Dermis blood vessel endothelial cell (primary cell): ENCODE measurements at regions not wholly inside any gene's neighbourhood (a gene's known extent, or its start where the extent isn't known, plus 50 kb on each side); places are given as distances from the start of the nearest gene placed in this dataset.

ENCODE experiments used
- DNase-seq: peaks from one replicate; pipeline ENCODE4 v3.0.0; 2010

DNA sequence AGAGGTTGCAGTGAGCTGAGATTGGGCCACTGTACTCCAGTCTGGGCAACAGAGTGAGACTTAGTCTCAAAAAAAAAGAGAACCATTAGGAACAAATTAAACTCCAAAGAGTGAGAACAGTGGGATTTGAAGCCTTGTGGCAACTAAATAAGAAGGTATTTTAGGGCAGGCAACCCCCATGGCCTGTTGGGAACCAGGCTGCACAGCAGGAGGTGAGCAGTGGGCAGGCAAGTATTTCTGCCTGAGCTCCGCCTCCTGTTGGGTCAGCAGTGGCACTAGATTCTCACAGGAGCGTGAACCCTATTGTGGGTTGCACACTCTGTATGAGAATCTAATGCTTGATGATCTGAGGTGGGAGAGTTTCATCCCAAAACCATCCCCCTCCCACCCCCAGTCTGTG, 57.6 kb upstream of the MED9 start:
- DNase-seq: no peak

DNA sequence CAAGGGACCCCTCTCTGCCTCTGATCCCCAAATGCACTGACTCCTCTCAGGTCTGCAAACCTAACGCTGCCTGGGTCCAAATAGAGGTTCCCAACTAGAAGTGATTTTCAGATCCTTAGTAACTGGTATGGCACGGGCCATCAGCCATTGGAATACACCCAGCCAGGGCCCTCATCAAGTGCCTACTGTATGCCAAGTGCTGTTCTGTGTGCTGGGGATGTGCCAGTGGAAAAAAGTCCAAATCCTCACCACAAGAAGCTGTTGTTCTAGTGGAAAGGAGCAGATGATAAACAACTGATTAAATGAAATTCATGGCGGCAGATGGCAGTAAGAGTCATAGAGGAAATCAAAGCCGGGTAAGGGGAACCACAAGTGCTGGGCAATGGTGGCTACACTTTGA, 57.2 kb upstream of the MED9 start:
- DNase-seq: no peak

DNA sequence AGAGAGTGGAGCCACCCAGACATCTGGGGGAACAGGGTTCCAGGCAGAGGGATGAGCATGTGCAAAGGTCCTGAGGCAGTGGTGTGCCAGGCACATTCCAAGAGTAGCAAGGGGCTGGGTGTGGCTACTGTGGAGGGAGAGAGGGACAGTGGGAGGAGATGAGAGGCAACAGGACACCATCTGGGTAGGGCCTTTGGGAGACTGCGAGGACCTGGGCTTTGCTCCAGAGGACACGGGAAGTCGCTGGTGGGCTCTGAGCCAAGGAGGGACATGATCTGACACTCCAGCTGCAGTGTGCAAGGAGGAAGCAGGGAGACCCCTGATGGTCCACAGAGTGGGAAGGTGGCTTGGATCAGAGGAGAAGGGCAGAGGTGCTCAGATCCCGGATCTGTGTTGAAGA, 56.7 kb upstream of the MED9 start:
- DNase-seq: no peak

DNA sequence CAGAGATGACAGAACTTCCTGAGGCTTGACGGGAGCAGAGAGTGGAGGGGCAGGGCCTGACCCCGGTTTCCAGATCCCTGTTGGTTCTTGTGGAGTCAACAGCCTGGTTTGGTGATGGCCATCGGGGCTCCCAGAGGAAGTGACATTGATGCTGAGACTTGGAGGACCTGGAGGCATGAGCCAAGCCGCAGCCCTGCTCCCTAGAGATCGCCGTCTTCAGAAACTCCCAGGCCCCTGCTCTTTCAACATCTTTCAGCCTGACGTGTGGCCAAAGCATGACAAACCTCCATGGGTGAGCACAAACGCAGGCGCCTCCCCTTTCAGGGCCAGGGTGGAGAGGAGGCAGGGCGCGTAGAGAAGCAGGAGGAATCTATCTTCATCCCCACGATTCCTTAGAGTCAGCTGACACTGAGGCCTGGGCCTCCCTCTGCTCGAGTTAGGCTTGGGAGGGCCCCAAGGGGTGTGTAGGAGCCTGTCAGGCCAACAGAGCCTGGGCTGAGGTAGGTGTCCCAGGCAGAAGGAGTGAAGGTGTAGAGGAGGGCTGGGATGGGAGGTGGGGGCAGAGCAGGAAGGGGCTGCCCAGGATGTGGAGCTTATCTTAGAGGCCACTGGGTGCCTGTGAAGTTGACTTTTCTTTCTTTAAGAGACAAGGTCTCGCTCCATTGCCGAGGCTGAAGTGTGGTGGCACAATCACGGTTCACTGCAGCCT, 56.1 kb upstream of the MED9 start:
- DNase-seq: peak; percentile 30

DNA sequence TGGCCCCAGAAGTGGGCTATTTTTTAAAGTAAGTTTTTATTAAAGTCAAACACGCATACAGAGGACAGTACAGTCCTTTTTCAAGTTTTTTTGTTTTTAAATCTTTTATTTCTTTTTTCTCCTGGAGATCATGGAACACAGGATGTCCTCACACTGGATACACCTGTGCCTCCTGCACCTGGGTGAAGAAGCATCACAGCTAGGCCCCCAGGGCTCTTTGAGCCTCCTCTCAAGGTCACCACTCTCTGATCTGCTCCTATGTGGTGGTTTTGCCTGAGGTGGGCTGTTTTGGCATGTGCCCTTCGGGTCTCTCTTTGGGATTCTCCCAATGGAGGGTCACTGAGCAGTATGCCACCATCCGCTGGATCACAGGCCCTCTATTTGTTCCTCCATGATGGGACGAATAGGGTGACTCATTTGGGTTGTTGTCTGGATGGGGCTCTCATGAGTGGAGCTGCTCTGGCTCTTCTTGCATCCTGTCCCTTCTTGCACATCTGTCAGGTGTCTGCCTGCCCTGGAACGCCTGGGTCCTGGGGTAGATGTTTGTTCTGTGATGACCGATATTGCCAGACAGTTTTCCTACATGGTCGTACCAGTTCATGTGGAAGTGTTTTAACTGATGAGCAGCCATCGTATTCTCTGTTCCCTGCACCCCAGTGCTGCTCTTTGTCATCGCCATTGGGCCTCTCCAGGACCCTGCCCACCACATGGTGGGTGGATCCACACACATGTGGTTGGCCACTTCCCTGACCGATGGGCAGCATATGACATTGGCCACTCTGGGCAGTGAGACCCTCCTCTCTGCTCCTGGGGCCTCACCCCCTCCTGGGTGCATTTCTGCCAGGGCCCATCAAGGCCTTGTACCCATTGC, 55.2 kb upstream of the MED9 start:
- DNase-seq: no peak

DNA sequence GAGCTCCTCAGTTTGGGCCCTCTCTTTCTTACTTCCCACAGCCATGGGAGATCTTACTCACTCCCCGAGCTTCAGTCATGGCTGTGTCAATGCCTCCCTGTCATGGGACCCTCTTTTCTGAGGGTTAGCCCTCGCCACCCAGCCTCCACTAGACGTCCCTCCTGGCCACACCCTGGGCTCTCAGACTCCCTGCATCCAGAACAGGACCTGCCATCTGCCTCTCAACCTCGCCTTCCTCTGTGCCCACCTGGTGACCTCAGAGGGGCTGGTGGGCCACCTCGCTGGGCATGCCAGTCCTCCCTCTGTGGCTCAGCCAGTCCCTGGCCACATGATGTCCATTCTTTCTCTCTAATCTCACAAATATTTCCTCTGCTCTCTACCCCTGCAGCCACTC, 54.6 kb upstream of the MED9 start:
- no peak for DNase-seq

DNA sequence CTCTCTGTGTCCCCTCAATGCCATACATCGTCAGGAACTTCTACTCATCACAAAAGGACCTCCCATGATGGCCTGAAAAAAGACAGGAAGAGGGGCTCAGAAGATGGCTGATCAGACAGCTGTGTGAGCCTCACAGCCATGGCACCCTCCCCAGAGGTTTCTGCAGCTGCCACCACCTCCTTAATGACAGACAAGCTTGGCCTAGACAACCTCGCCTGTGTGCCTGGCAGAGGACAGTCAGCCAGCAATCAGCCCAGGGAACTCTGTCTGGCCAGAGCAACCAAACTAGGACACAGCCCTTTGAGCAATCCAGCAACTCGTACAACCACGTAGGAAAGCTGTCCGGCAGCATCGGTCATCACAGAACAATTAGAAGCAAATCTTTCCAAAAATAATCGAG, 54.2 kb upstream of the MED9 start:
- no peak for DNase-seq

DNA sequence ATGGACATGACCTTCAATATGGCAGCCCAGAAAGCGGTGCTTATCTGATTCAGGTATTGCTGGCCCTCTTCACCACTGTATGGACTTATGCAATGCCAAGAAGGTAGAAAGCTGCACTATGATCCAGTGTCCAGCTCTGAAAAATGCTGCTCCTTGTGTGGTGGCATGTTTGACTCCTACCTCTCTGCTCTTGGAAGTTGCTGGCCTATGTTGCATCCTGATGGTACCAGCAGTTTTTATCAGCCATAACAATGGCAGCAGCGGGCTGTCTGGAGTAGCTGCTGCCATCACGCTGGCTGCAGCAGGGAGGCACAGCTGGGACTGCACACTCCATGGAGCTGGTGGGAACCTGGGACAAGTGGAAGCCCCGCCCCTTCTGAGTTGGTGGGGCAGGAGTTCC, 53.1 kb upstream of the MED9 start:
- DNase-seq: no peak

DNA sequence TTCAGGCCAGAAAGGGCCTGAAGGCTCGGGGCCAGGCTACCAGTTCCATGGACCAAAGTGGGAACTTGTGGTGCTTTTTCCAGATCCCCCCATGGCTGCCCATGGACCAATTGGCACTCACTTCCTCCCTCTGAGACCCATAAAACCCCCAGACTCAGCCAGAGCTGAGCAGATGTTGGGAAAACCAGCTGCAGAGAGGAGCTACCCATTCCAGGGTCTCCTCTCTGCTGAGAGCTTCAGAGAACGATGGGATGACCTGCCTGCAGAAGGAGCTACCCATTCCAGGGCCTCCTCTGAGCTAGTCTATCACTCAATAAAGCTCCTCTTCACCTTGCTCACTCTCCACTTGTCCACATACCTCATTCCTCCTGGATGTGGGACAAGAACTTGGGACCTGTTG, 52.2 kb upstream of the MED9 start:
- no peak for DNase-seq

DNA sequence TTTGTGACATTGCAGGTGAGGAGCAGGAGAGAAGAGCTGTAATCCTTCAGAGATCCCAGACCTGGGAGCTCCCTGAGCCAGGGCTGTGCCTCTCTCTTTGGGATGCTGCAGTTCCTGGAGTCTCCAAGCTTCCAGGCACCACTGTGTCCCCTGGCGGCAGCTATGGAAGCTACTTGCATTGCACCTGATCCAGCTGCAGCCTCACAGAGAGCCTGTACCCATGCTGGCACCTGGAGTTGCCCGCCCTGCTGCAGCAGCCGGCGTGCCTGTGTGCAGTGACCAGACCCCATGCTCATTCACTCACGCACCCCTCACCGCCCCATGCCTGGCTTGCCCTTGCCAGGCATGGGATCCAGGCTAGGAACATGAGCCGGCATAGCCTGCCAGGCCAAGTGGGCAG, 51.8 kb upstream of the MED9 start:
- no peak for DNase-seq

DNA sequence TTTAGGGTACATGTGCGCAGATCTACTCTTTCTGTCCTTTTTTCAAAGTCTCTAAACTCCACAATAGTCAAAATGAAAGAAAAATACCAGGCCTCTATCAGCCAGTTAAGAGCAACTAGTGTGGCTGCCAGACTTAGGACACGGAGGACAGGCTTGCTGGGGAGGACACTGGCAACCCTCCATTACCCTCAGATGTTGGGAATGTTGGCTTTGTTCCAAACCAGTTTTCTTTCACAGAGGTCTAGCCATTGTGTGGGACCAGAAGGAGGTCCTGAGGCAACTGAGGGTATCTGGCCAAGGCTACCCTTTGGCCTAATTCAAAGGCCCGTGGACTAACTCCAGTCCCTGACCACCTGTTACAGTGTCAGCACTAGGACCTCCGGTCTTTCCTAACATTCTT, 51.2 kb upstream of the MED9 start:
- peak; percentile 37 for DNase-seq

DNA sequence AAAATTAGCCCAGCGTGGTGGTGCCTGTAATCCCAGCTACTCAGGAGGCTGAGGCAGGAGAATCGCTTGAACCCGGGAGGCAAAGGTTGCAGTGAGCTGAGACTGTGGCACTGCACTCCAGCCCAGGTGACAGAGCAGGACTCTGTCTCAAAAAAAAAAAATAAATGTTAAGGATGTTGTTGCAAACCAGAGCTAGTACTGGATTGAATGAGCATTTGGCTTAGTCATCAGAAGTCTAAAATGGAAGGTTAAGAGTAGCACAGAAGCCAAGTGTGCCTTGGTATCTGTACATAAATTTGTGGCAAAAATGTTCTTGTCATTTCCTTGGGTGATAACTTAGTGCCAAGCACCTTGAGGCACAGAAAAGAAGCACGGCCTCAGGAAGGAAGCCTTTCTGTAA, 50.6 kb upstream of the MED9 start:
- no peak for DNase-seq
